ENCODE measurements at regions not wholly inside any gene's neighbourhood (a gene's known extent, or its start where the extent isn't known, plus 50 kb on each side); places are given as distances from the start of the nearest gene placed in this dataset.

DNA sequence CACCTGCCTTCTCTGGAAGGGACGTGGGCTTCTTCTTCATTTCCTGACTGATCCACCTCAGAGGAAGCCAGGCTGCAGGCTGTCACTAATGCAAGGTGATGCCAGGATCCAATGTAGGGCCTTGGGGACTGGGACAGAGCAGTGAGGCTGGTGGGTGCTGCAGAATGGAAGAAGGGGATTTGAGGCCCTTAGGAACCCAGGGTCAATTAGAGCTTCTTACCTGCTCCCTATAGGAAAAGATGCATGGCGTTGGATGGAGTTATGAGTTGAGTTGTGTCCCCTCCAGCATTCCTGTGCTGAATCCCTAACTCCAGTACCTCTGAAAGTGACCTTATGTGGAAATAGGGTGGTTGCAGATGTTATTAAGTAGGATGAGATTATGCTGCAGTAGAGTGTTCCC, 190.4 kb downstream of the MIAT start:
- no peak for DNase-seq

DNA sequence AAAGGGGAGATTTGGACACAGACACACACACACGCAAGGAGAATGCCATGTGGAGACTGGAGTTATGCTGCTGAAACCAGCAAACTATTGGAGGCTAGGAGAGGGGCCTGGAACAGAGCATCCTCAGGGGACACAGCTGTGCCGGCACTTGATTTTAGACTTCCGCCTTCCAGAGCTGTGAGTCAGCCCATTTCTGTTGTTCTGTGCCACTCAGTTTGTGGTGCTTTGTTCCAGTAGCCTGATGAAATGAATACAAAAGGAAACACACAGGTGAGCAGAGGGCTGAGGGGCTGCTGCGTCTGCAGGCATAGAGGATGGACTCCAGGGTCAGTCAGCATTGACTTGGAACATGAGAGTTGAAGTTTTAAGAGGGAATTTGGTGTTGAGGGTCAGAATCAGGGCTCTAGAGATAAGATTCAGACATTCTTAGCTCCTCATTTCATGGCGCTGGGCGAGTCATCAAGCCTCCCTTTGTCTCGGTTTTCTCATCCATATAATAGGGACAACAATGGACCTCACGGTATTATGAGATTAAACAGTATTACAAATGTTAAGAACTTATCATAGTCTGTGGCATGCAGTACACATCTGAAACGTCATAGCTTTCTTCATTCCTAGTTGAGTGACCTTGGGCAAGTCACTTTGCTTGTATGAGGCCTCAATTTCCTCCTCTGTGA, 191.0 kb downstream of the MIAT start:
- no peak for DNase-seq

DNA sequence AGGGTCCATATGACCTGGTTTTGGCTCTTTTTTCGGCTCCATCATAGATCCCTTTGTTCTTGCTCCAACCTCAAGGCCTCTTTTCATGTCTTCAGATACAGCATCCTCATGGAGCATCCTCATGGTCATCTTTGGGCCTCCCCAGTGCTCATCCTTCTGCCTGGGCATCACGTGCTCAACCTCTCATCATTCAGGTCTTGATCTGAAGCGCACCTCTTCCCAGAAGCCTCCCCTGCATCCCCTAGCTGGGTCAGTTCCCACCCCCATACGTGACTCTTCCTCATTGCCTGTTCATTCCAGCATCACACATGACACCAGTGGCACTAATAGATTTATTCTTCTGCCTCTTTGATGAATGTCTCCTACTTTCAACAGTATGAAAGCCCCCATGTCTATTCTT, 192.2 kb downstream of the MIAT start:
- DNase-seq: no peak

DNA sequence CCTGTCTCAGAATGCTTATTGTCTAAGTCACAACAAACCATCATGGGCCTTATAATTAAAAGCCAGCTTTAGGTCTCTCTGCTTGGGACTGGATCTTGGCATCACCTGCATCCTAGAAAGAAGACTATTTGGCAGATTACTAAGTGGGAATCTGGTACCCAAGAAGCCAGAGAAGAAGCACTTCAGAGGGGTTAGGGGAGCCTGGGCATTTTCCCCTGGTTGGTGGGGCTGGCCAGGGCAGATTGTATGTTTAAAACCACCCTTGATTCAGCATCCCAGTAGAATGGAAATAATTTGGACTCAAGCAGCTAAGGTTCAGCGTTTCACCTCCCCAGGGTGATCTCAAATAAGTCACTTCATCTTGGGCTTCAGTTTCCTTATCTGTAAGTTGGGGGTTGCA, 193.7 kb downstream of the MIAT start:
- DNase-seq: no peak

DNA sequence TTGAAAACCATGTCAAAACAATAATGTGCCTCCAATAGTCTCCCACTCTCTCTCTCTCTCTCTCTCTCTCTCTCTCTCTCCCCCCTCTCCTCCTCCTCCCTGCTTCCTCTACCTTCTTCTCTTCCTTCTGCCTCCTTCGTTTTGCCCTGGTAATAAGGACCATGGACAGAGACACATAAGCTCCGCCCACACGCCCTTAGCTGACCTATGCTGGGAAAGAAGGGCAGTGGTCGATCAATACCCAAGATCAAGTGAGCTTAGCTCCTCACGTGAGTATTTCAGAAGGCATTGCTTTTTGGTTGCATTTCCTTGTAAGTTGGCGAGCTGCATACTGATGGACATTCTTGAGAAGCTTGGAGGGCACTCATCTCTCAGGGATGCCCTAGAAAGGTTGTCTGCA, 194.8 kb downstream of the MIAT start:
- no peak for DNase-seq

DNA sequence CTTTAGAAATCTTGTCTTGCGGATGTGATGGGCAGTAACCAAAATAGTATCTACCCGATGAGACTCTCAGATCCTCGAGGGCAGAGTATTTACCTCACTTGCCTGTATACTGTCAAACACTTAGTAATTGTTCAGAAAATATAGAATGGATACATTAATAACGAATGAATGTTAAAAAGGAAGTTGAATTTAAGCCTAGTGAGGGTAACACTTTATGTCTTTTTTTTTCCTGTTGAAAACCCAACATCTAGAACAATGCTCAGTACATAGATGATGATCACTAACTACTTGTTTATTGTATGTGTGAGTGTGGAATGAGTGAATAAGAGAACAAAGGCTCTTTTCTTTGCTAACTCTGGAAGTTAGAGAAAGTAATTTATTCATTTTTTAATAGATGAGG, 195.7 kb downstream of the MIAT start:
- DNase-seq: no peak

DNA sequence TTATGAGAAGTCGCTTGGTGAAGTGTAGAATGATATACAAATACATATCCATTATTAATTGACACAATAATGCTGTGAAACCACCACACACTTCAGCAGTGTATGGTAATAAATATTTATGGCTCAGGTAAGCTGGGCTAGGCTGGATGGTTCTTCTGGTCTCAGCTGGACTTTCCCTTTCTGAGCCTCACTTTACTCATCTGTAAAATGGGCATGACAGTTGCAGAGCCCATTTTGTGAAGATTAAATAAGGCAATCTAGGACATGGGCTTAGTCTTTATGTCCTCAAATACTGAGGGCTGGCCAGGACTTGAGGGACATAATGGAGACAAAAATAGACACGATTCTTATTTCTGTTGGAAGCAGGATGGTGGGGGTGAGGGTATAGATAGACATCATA, 196.1 kb downstream of the MIAT start:
- DNase-seq: no peak

DNA sequence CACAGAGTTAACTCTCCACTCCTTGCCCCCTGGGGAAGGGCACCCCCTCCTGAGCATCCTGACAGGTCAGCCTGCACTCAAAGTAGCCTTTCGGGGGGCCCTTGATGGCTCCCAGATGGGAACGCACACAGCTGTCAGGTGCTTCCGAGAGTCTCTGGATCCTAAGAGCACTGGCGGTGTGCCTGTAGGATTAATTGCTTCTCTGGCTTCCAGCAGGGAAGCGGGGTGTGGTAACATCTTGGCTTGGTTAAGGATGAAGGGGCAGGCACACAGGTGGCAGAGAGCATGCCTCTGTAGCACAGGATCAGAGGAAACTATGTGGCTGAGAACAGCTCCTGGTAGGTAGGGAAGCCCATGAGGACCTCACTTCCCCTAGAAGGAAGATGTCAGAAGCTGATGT, 199.8 kb downstream of the MIAT start:
- no peak for DNase-seq

DNA sequence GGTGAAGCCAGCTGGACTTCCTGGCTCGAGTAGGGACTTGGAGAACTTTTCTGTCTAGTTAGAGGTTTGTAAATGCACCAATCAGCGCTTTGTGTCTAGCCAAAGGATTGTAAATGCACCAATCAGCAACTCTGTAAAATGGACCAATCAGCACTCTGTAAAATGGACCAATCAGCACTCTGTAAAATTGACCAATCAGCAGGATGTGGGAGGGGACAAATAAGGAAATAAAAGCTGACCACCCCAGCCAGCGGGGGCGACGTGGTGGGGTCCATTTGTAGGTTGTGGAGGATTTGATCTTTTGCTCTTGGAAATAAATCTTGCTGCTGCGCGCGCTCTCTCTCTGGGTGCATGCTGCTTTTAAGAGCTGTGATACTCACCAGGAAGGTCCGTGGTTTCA, 202.9 kb downstream of the MIAT start:
- DNase-seq: no peak

DNA sequence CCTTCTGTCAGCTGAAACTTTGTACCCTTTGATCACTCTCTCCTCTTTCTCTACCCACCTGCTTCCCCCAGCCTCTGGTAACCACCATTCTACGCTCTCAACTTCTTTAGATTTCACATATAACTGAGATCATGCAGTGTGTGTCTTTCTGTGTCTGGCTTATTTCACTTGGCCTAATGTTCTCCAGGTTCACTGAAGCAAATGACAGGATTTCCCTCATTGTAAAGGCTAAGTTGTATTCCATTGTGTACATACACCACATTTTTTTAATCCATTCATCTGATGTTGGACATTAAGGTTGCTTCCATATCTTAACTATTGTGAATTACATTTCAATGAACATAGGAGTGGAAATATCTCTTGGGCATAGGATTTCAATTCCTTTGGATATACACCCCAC, 207.6 kb downstream of the MIAT start:
- no peak for DNase-seq

GRCh38 chr22:26883393-26883792, 226.0 kb downstream of the MIAT start:
- DNase-seq: no peak

DNA sequence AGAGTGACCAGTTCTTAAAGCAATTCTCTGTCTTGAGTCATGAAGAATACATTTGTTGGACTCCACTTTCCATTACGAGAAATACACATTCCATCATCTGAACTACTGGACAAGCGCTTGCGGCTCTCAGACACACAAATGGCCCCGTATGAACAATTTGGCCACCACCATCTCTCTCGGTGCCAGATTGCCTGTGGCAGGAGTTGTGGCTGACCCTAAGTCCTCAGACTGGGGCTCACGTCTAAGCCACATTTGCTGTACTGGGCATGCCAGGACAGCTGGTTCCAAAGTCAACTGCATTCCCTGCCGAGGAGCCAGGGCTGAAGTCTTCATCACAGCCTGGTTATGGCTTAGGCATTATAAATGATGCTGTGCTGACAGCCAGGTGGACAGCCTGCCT, 227.5 kb downstream of the MIAT start:
- DNase-seq: no peak

GRCh38 chr22:26885441-26886261, 228.3 kb downstream of the MIAT start:
- no peak for DNase-seq

- DNase-seq: no peak
Observed at GRCh38 chr22:26887456-26887855, 230.1 kb downstream of the MIAT start.

- DNase-seq: no peak
Observed at GRCh38 chr22:26887916-26888315, 230.5 kb downstream of the MIAT start.

DNA sequence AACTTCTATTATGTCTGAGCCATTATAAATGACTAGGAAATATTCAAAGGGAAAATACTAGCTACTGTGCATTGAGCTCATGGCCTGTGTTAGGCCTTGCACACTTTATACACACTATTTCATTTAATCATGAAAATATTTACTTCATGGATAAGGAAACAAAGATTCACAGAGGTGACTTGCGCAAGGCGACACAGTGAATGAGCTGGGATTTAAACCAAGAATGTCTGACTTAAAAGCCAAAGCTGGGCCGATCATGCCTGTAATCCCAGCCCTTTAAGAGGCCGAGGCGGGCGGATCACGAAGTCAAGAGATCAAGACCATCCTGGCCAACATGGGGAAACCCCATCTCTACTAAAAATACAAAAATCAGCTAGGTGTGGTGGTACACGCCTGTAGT, 231.5 kb downstream of the MIAT start:
- no peak for DNase-seq

DNA sequence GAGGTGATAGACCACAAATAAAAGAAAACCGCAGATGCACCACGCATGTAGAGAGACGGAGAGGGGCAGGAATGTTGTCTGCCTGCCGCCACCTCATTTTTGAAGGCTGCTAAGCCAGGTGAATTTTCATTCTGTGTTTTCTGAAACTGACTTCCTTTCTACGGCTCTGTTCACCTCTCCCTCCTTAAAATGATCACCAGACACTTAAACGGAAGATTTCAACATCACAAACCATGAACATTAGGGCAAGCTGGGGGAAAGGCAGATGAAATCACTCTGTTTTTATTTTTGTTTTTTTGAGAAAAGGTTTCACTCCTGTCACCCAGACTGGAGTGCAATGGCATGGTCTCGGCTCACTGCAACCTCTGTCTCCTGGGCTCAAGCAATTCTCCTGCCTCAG, 232.4 kb downstream of the MIAT start:
- DNase-seq: no peak

DNA sequence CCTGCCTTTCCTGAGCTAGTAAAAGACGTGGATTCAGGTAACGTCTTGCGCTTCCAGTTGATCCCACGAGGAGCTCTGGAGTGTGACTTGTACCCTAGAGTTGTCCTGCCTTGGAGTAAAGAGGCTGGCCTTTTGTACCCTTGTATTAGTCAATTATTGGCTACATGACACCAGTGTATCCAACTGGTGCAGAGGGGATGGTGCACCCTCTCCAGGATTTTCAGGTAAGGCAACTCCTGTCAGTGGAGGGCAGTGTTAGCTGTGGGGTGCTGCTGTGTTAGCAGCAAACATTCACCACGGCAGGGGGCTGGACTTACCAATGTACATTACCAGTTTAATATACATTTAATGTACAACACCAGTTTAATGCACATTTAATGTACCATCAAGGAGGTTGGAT, 233.5 kb downstream of the MIAT start:
- no peak for DNase-seq

DNA sequence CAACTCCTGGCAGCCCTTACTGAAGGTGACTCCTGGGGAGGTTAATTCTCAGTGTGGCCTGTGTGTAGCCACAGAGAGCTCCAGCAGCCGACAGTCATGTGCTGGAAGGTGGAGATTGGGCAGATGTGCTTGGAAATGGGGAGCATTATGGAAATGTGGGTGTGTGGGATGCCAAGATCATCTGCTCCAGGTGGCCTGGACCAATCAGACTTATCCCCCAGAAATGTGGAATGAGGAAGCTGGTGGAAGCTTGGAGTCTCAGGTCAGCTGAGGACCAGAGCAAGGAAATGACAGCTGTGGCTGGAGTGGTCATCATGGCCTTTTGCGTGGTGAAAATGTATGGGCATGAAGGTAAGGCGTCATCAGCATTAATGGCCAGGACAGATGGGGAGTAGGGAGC, 234.0 kb downstream of the MIAT start:
- DNase-seq: no peak

GRCh38 chr22:26892166-26893041, 235.0 kb downstream of the MIAT start:
- DNase-seq: no peak

DNA sequence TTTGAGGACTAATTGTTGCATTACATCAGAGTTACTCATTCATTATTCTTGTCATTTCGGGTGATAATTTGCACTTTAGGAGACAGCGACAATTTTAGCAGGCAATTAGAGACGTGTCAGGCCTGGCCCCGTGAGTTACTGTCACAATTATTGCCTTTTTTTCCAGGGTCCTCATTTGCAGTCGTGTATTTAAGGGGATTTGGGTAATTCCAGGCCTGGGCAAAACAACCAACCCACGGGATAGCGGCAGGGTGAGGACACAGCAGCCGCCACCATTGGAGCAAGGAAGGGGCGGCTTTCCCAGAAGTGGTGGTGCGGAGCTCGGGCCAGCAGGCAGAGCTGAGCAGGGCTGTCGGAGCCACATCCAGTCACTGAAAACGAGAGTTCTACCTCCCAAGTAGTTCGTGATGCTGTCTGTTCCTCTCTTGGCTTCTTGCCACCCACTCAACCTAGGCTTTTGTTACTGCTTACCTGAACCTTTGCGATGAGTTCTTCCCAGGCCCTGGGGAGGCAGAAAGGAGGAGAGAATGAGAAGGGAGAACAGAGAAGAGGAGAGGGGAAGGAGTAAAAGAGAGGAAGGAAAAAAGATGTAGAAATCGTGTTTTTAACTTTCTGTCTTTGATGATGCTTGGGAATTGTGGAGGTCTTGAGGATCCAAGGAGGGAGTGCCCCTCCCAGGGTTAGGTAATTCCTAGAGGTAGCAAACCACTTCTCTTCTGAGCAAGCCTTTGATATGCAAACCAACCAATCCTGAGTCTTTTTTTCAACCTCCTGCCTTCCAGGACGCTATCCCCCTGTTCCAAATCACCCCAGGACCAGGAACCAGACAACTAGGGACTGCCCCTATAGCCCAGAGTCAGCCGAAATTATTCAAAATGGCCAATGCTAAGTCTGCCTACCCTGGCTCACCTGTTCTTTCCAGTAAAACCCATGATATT, 236.1 kb downstream of the MIAT start:
- no peak for DNase-seq

GRCh38 chr22:26894362-26894761, 237.0 kb downstream of the MIAT start:
- DNase-seq: no peak
